Stomach (tissue), 8 donors: ENCODE measurements at regions not wholly inside any gene's neighbourhood (a gene's known extent, or its start where the extent isn't known, plus 50 kb on each side); places are given as distances from the start of the nearest gene placed in this dataset.

Experiments used
- DNase-seq, 2 donors: peaks; one replicate each; pipeline versions ENCODE4 v3.0.0 to v3.0.0-alpha.2; 2013 to 2019
- H3K27ac ChIP-seq, 5 donors: fragments of 200-600 bp in 4 of 5; sonication (generic) in 4 of 5; one replicate each; pipeline ENCODE4 v1.5.1; 2013 to 2019; ENCODE audit warnings: mild to moderate bottlenecking in 1 of 5, moderate library complexity in 1 of 5
- H3K27me3 ChIP-seq, 3 donors: fragments of 200-600 bp; sonication (generic); one replicate each; pipeline ENCODE4 v1.5.1; 2017 to 2019; ENCODE audit warnings: mixed run types in 1 of 3
- H3K36me3 ChIP-seq, 4 donors: fragments of 200-600 bp; sonication (generic); 1 replicate in 3 of 4; 2 replicates in 1 of 4; pipeline ENCODE4 v1.5.1; 2016 to 2019
- H3K4me1 ChIP-seq, 4 donors: fragments of 200-600 bp; sonication (generic); one replicate each; pipeline ENCODE4 v1.5.1; 2016 to 2019
- H3K4me3 ChIP-seq, 4 donors: fragments of 200-600 bp; sonication (generic) in 3 of 4; one replicate each; pipeline ENCODE4 v1.5.1; 2016 to 2019; ENCODE audit warnings: mild to moderate bottlenecking in 1 of 4
- H3K9me3 ChIP-seq, 4 donors: fragments of 200-600 bp; sonication (generic); one replicate each; pipeline ENCODE4 v1.5.1; 2016 to 2019
- EP300 ChIP-seq: sonication (generic); formaldehyde crosslinking; IDR thresholded peaks from one replicate; pipeline ENCODE4 v1.6.1; 2017; ENCODE audit warnings: antibody characterized with exemption
- POLR2A ChIP-seq, 4 donors: fragments of 450-650 bp; IDR thresholded peaks; one replicate each; pipeline ENCODE4 v1.6.1; 2016; ENCODE audit warnings: antibody characterized with exemption in 4 of 4, control low read depth in 2 of 4, mild to moderate bottlenecking in 1 of 4, moderate library complexity in 1 of 4
- POLR2AphosphoS5 ChIP-seq, 3 donors: sonication (generic); formaldehyde crosslinking; IDR thresholded peaks; one replicate each; pipeline ENCODE4 v1.6.1; 2016; ENCODE audit warnings: antibody characterized with exemption in 3 of 3
- WGBS, 5 donors: extraction: QIAGEN DNeasy Blood & Tissue Kit in 3 of 5; methylation state at CpG; one replicate each; pipeline versions ENCODE4 v1.1.5 to v1.1.7; 2013 to 2018; 5-methylcytosine and 5-hydroxymethylcytosine counted together
- intact Hi-C: fragments of 100-400 bp; cut with DNase I; formaldehyde crosslinking; loops from one replicate; pipeline ENCODE4 v1.15.1; 2023; ENCODE audit warnings: low total_unique reads
- TF ChIP-seq, protein P1 (sequence below), 7 experiments: fragments of 450-650 bp in 4 of 7; fragments of 200-600 bp in 3 of 7; sonication (generic) in 3 of 7; IDR thresholded peaks; one replicate each; pipeline ENCODE4 v1.5.1; 2016 to 2019; ENCODE audit warnings: antibody characterized with exemption in 7 of 7, control low read depth in 2 of 7, mild to moderate bottlenecking in 1 of 7
- donor health status: healthy with polysubstance abuse.
- donor health status: Bipolar disorder and iron deficiency.
- donor health status: healthy.

DNA sequence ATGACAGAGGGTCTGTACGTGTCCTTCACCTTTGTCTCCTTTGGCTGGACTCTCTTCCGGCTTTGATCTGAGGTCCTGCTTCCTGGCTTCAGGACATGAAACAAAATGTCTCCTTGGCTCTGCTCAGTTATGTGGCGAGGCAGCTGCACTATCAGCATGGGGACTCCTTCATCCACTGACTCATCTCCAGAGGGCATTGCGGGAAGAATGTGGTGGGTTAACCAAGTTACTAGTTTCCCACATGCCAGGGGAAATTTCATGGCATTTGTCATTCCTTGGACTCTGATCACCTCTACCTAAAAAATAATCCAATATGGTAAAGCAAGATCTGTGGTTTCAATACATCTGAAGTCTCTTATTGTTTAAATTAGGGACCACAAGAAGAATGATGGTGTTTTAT is 259.7 kb downstream of the MED10 start:
- no peak overlapping the region for H3K27ac ChIP-seq
- 82 to 96% (median 87%) methylated on average over 4 of the region's 4 CpGs for WGBS, 5 donors
- H3K27me3 ChIP-seq: no peaks in the 10 kb centered on the region
- H3K9me3 ChIP-seq: peaks cover 0 to 7% (median 4%) of the 10 kb centered on the region in 4 donors
- no peak overlapping the region for H3K4me3 ChIP-seq
- intact Hi-C loops: no loop called here
- no peaks in the 10 kb centered on the region for H3K4me1 ChIP-seq
- TF ChIP-seq, protein P1, sequence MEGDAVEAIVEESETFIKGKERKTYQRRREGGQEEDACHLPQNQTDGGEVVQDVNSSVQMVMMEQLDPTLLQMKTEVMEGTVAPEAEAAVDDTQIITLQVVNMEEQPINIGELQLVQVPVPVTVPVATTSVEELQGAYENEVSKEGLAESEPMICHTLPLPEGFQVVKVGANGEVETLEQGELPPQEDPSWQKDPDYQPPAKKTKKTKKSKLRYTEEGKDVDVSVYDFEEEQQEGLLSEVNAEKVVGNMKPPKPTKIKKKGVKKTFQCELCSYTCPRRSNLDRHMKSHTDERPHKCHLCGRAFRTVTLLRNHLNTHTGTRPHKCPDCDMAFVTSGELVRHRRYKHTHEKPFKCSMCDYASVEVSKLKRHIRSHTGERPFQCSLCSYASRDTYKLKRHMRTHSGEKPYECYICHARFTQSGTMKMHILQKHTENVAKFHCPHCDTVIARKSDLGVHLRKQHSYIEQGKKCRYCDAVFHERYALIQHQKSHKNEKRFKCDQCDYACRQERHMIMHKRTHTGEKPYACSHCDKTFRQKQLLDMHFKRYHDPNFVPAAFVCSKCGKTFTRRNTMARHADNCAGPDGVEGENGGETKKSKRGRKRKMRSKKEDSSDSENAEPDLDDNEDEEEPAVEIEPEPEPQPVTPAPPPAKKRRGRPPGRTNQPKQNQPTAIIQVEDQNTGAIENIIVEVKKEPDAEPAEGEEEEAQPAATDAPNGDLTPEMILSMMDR (IDR thresholded peaks at IDR 0.05): no peak
- TF ChIP-seq POLR2A (IDR thresholded peaks at IDR 0.05): no peak
- no peak for DNase-seq
- no peaks in the 10 kb centered on the region for H3K36me3 ChIP-seq

DNA sequence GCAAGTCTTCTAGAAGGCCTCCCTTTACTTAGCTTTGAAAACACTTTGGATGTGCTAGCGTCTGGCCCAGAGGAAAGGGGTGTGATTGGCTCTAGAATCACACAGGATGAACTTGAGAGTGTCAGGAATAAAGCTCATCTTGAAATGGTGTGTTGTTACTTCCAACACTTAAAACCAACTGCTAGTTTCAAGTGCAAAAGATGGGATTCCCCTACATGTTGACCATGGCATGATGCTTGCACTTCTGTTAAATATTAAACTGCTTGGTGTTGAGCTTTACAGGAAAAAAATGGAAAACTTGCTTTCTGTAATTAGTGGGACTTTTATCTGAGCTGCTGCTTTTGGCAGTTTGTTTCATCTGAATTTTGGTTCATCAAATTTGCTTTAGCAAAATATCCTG is 261.1 kb downstream of the MED10 start:
- no peaks in the 10 kb centered on the region for H3K27me3 ChIP-seq
- no peak overlapping the region for H3K4me3 ChIP-seq
- no peaks in the 10 kb centered on the region for H3K4me1 ChIP-seq
- H3K9me3 ChIP-seq: no peaks in the 10 kb centered on the region
- no peaks in the 10 kb centered on the region for H3K36me3 ChIP-seq
- H3K27ac ChIP-seq: no peak overlapping the region
- TF ChIP-seq, protein P1 (IDR thresholded peaks at IDR 0.05): no peak
- TF ChIP-seq POLR2A (IDR thresholded peaks at IDR 0.05) (no peak), POLR2AphosphoS5 (IDR thresholded peaks at IDR 0.05) (no peak), EP300 (no peak)
- WGBS, 5 donors: 42 to 67% (median 57%) methylated on average over 1 of the region's 1 CpG
- DNase-seq: no peak
- intact Hi-C loops: no loop called here

DNA sequence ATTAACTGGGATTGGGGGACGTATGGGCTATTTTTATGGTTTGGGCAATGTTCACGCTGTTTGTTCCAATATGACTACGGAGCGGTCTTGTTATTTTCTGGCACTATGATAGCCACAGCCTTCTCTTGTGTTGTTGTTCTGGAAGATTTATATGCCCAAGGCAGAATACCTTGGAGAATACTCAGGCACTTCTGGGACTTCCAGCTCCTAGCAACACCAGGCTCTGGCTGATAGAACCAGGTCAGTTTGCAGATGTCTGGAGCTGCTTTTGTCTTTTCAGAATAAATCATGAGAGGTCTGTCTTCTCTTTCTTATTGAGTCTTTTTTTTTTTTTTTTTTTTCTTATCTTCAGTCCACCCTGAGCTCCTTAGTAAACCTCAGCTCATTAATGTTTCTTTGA is 262.5 kb downstream of the MED10 start:
- H3K36me3 ChIP-seq: no peaks in the 10 kb centered on the region
- 80 to 93% (median 87%) methylated on average over 4 of the region's 4 CpGs for WGBS, 5 donors
- intact Hi-C loops: no loop called here
- no peaks in the 10 kb centered on the region for H3K27me3 ChIP-seq
- no peak overlapping the region for H3K27ac ChIP-seq
- no peaks in the 10 kb centered on the region for H3K9me3 ChIP-seq
- no peak for TF ChIP-seq EP300
- TF ChIP-seq, protein P1 (IDR thresholded peaks at IDR 0.05): no peak
- no peak for TF ChIP-seq POLR2AphosphoS5 (IDR thresholded peaks at IDR 0.05)
- TF ChIP-seq POLR2A (IDR thresholded peaks at IDR 0.05): no peak
- no peaks in the 10 kb centered on the region for H3K4me1 ChIP-seq
- DNase-seq: no peak
- no peak overlapping the region for H3K4me3 ChIP-seq

DNA sequence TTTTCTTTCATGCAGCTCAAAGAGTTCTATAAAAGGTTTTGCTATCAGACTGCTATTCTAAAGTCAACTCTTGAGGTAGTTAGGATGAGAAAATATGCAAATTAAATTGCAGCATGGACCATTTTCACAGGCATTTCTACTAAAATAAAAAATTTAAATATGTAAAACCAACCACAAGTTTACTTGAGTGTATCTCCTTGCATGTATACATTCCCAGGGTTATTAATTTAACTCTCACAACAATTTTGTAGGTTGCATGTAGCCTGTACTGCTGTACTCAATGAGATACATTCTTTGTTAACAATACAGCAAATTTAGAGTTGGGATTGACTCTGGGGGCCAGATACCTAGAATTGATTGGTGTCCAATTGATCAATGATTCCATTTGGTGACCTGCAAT is 265.8 kb downstream of the MED10 start:
- intact Hi-C loops: no loop called here
- TF ChIP-seq POLR2AphosphoS5 (IDR thresholded peaks at IDR 0.05) (no peak), POLR2A (IDR thresholded peaks at IDR 0.05) (no peak), EP300 (no peak)
- TF ChIP-seq, protein P1 (IDR thresholded peaks at IDR 0.05): no peak
- Histone ChIP-seq H3K4me1 (no peaks in the 10 kb centered on the region), H3K36me3 (no peaks in the 10 kb centered on the region), H3K4me3 (no peak overlapping the region), H3K9me3 (no peaks in the 10 kb centered on the region), H3K27ac (no peak overlapping the region), H3K27me3 (no peaks in the 10 kb centered on the region)
- DNase-seq: no peak

DNA sequence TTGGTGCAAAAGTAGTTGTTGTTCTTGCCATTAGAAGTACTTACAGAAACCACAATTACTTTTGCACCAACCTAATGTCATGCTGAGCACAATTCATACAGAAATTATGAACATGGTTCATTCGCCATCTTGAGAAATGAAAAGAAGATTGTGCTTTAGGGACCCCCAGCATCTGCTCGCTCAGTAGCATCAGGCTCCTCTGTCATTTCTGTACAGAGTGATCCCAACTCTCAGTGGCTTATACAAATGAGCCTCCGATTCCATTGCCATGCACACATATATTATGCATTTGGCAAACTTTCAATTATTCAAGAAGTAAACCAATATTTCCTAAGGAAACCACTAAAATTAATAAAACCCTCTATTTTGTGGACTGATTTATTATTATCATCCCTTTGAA is 266.2 kb downstream of the MED10 start:
- no peak for TF ChIP-seq POLR2A (IDR thresholded peaks at IDR 0.05)
- no peak for TF ChIP-seq POLR2AphosphoS5 (IDR thresholded peaks at IDR 0.05)
- no peak for TF ChIP-seq EP300
- TF ChIP-seq, protein P1 (IDR thresholded peaks at IDR 0.05): no peak
- H3K4me3 ChIP-seq: no peak overlapping the region
- H3K9me3 ChIP-seq: no peaks in the 10 kb centered on the region
- no peak overlapping the region for H3K27ac ChIP-seq
- no peaks in the 10 kb centered on the region for H3K27me3 ChIP-seq
- intact Hi-C loops: no loop called here
- H3K36me3 ChIP-seq: no peaks in the 10 kb centered on the region
- no peak for DNase-seq
- no peaks in the 10 kb centered on the region for H3K4me1 ChIP-seq
- 79 to 91% (median 90%) methylated on average over 3 of the region's 3 CpGs for WGBS, 5 donors
